HepG2 (cell line): ENCODE measurements at regions not wholly inside any gene's neighbourhood (a gene's known extent, or its start where the extent isn't known, plus 50 kb on each side); places are given as distances from the start of the nearest gene placed in this dataset.
A peak's percentile ranks its signal among the peaks of the same experiment; 100 is the strongest.

ENCODE experiments used
- ATAC-seq: fragments of 200-7000 bp; cut with Tn5 transposase; 3 replicates; pipeline ENCODE4 v1.9.1; 2020; ENCODE audit warnings: mild to moderate bottlenecking, moderate library complexity
- BruUV-seq: library from RNA; stranded (reverse); fragments of 400-500 nt; replicated peaks from 2 replicates; lab custom pipeline; 2021; lab: Mats Ljungman, UMichigan
- CTCF ChIA-PET: fragments of 300-600 bp; formaldehyde crosslinking; extraction: SDS; loops from one replicate; lab custom pipeline; 2021; ENCODE audit warnings: low total read pairs, inconsistent platforms, low intra/inter-chr PET ratio; lab: Yijun Ruan, JAX
- POLR2A ChIA-PET: fragments of 350-600 bp; sonication (Branson Sonifier 250); formaldehyde crosslinking; loops from one replicate; lab custom pipeline; 2020; ENCODE audit warnings: antibody characterized with exemption, inconsistent platforms; lab: Yijun Ruan, JAX
- DNase-seq: peaks from one replicate; pipeline ENCODE4 v3.0.0-alpha.2; 2015; ENCODE audit warnings: low spot score
- FAIRE-seq: peaks from 3 replicates; lab custom pipeline; 2011; peaks lifted over from hg19 to GRCh38; lab: Jason Lieb, UNC
- H2AFZ ChIP-seq: one replicate; pipeline ENCODE4 v1.6.1; 2011; ENCODE audit warnings: low read length, inconsistent platforms
- H3K27ac ChIP-seq: fragments of 300-600 bp; 3 replicates; pipeline ENCODE4 v1.8.0; 2011; ENCODE audit warnings: mixed run types, mild to moderate bottlenecking, mixed read lengths, low read length, inconsistent platforms; ENCODE audit not compliant: insufficient read depth; ENCODE audit errors: extremely low read length
- H3K27me3 ChIP-seq, 2 experiments: fragments of 200-600 bp in 1 of 2; 2 replicates in 1 of 2; 3 replicates in 1 of 2; pipeline versions ENCODE4 v1.6.0 to v1.8.0; 2011; ENCODE audit warnings: low read length in 2 of 2, mild to moderate bottlenecking in 2 of 2, moderate library complexity in 2 of 2, inconsistent platforms in 1 of 2; ENCODE audit not compliant: insufficient read depth in 2 of 2, control insufficient read depth in 1 of 2
- H3K36me3 ChIP-seq, 2 experiments: fragments of 200-600 bp in 1 of 2; replicated peaks in 1 of 2; 2 replicates in 1 of 2; 3 replicates in 1 of 2; pipeline versions ENCODE4 v1.5.1 to v1.8.0; 2011; ENCODE audit warnings: low read length in 2 of 2, inconsistent platforms in 1 of 2; ENCODE audit not compliant: insufficient read depth in 2 of 2, control insufficient read depth in 1 of 2
- H3K4me1 ChIP-seq: 2 replicates; pipeline ENCODE4 v1.5.1; 2012; ENCODE audit warnings: low read length, inconsistent platforms; ENCODE audit not compliant: insufficient read depth
- H3K4me2 ChIP-seq: 2 replicates; pipeline ENCODE4 v1.6.0; 2011; ENCODE audit warnings: low read depth, low read length, inconsistent platforms
- H3K4me3 ChIP-seq, 3 experiments: fragments of 200-600 bp in 1 of 3; sonication (generic), shearing (Covaris generic) in 1 of 3; replicated peaks in 1 of 3; 2 replicates each; pipeline ENCODE4 v1.5.1; 2011 to 2016; ENCODE audit warnings: low read length in 3 of 3, inconsistent platforms in 2 of 3, low read depth in 2 of 3, mild to moderate bottlenecking in 2 of 3, control low read depth in 1 of 3, mixed read lengths in 1 of 3; ENCODE audit not compliant: insufficient read depth in 1 of 3
- H3K79me2 ChIP-seq: one replicate; pipeline ENCODE4 v1.6.1; 2011; ENCODE audit warnings: low read length, inconsistent platforms; ENCODE audit not compliant: insufficient read depth
- H3K9ac ChIP-seq: 2 replicates; pipeline ENCODE4 v1.6.0; 2011; ENCODE audit warnings: mild to moderate bottlenecking, low read depth, low read length, inconsistent platforms; ENCODE audit not compliant: insufficient read depth
- H3K9me3 ChIP-seq: 2 replicates; pipeline ENCODE4 v1.5.1; 2012; ENCODE audit warnings: mild to moderate bottlenecking, low read length
- H4K20me1 ChIP-seq: 2 replicates; pipeline ENCODE4 v1.6.0; 2011; ENCODE audit warnings: inconsistent platforms, mild to moderate bottlenecking, low read length, moderate library complexity; ENCODE audit not compliant: insufficient read depth
- HBP1 ChIP-seq: IDR thresholded peaks from 2 replicates; pipeline ENCODE4 v1.6.1; 2016; ENCODE audit warnings: low read depth, control low read depth
- SMAD9 ChIP-seq: sonication (generic); formaldehyde crosslinking; IDR thresholded peaks from 2 replicates; pipeline ENCODE4 v1.5.1; 2020; ENCODE audit warnings: mild to moderate bottlenecking, missing genetic modification reagents
- TGIF2 ChIP-seq: IDR thresholded peaks from 2 replicates; pipeline ENCODE4 v1.6.1; 2016; ENCODE audit warnings: control low read depth, missing compliant biosample characterization
- TP53 ChIP-seq: sonication (generic); formaldehyde crosslinking; conservative IDR thresholded peaks from 2 replicates; pipeline ENCODE4 v1.4.0; 2020; ENCODE audit warnings: missing genetic modification reagents
- YEATS2 ChIP-seq: sonication (generic); formaldehyde crosslinking; IDR thresholded peaks from 2 replicates; pipeline ENCODE4 v1.4.0; 2020; ENCODE audit warnings: missing genetic modification reagents, borderline replicate concordance
- ZBED4 ChIP-seq: sonication (generic); formaldehyde crosslinking; IDR thresholded peaks from 2 replicates; pipeline ENCODE4 v1.4.0; 2020; ENCODE audit warnings: missing genetic modification reagents, borderline replicate concordance
- ZBTB46 ChIP-seq: sonication (generic); formaldehyde crosslinking; IDR thresholded peaks from 2 replicates; pipeline ENCODE4 v1.4.0; 2020; ENCODE audit warnings: mild to moderate bottlenecking, missing genetic modification reagents, borderline replicate concordance
- ZNF329 ChIP-seq: sonication (generic); formaldehyde crosslinking; IDR thresholded peaks from 2 replicates; pipeline ENCODE4 v1.9.0; 2021; ENCODE audit warnings: low read depth, mild to moderate bottlenecking, missing genetic modification reagents
- ZNF333 ChIP-seq: sonication (generic); formaldehyde crosslinking; IDR thresholded peaks from 2 replicates; pipeline ENCODE4 v1.4.0; 2020; ENCODE audit warnings: mild to moderate bottlenecking, missing genetic modification reagents, borderline replicate concordance
- ZNF549 ChIP-seq: sonication (generic); formaldehyde crosslinking; IDR thresholded peaks from 2 replicates; pipeline ENCODE4 v1.5.0; 2020; ENCODE audit warnings: missing genetic modification reagents
- ZNF574 ChIP-seq: sonication (generic); formaldehyde crosslinking; IDR thresholded peaks from 2 replicates; pipeline ENCODE4 v1.4.0; 2020; ENCODE audit warnings: missing genetic modification reagents
- ZNF720 ChIP-seq: sonication (generic); formaldehyde crosslinking; IDR thresholded peaks from 2 replicates; pipeline ENCODE4 v1.4.0; 2020; ENCODE audit warnings: missing genetic modification reagents
- ZNF737 ChIP-seq: sonication (generic); formaldehyde crosslinking; IDR thresholded peaks from 2 replicates; pipeline ENCODE4 v1.5.0; 2020; ENCODE audit warnings: missing genetic modification reagents, mild to moderate bottlenecking, borderline replicate concordance
- WGBS: methylation state at CpG from one replicate; pipeline ENCODE4 v1.1.6; 2017; ENCODE audit warnings: low lambda C conversion rate; 5-methylcytosine and 5-hydroxymethylcytosine counted together
- in situ Hi-C: cut with HindIII; loops from 2 replicates; pipeline ENCODE4 v1.10.0; 2017; ENCODE audit warnings: low pct_unique_long_range_greater_than_20kb; ENCODE audit not compliant: extremely low pct_ligation_motif_present
- intact Hi-C: fragments of 100-400 bp; cut with micrococcal nuclease; formaldehyde crosslinking; loops from one replicate; pipeline ENCODE4 v1.10.0; 2022; ENCODE audit not compliant: unreplicated experiment

GRCh38 chr3:18761530-18761929 is 336.4 kb upstream of the SATB1 start (continued):
- TF ChIP-seq ZBTB46 (CRISPR knock-in tag) (no peak), TGIF2 (CRISPR knock-in tag) (no peak)

- ATAC-seq (peak; percentile 79), DNase-seq (peak; percentile 47), FAIRE-seq (peak; percentile 75)
- H3K27me3 ChIP-seq, result no peaks in the 10 kb centered on the region
- ChIA-PET CTCF (interaction anchor here (1.6 kb wide), 1 partner anchor 198 kb away, joined by 6 read pairs; no protein-coding TSS in a partner anchor), POLR2A (no interaction called here)
- H3K4me3 ChIP-seq, result no peak overlapping the region
- H3K36me3 ChIP-seq, result no peaks in the 10 kb centered on the region
- 25% methylated on average over 4 of the region's 4 CpGs for WGBS
- intact Hi-C loops, result loop anchor here (1.0 kb wide), 1 partner anchor 199 kb away; no protein-coding TSS in a partner anchor
- H3K9me3 ChIP-seq, result no peaks in the 10 kb centered on the region
- in situ Hi-C loops, result no loop called here
- H4K20me1 ChIP-seq, result no peaks in the 10 kb centered on the region
- no peak overlapping the region for H3K27ac ChIP-seq
- no TSS peak for BruUV-seq
- H2AFZ ChIP-seq, result no peak overlapping the region
- no peak overlapping the region for H3K4me2 ChIP-seq
- no peak overlapping the region for H3K9ac ChIP-seq
- H3K79me2 ChIP-seq, result no peaks in the 10 kb centered on the region
- no peaks in the 10 kb centered on the region for H3K4me1 ChIP-seq
- TF ChIP-seq SMAD9 (CRISPR knock-in tag) (no peak), ZBED4 (CRISPR knock-in tag) (no peak), ZNF549 (CRISPR knock-in tag) (no peak), ZNF329 (no peak), ZNF333 (CRISPR knock-in tag) (no peak), TP53 (CRISPR knock-in tag) (no peak), ZNF737 (no peak), HBP1 (CRISPR knock-in tag) (no peak), ZNF720 (CRISPR knock-in tag) (no peak), YEATS2 (CRISPR knock-in tag) (no peak), ZNF574 (peak; percentile 17; the same call in 1 of the 2 replicates)
Measured at GRCh38 chr3:18758047-18758704, 333.0 kb upstream of the SATB1 start.
